Ovary (tissue), 7 donors: ENCODE measurements at regions not wholly inside any gene's neighbourhood (a gene's known extent, or its start where the extent isn't known, plus 50 kb on each side); places are given as distances from the start of the nearest gene placed in this dataset.

Experiments
- DNase-seq, 5 donors: peaks; one replicate each; pipeline ENCODE4 v3.0.0-alpha.2; 2019 to 2020
- H3K27ac ChIP-seq, 2 donors: fragments of 200-600 bp; one replicate each; pipeline versions ENCODE4 v1.5.1 to v1.8.0; 2019 to 2022
- H3K27me3 ChIP-seq: fragments of 200-600 bp; one replicate; pipeline ENCODE4 v1.8.0; 2022
- H3K36me3 ChIP-seq: fragments of 200-600 bp; sonication (generic); one replicate; pipeline ENCODE4 v1.5.1; 2019
- H3K4me1 ChIP-seq: one replicate; pipeline ENCODE4 v1.8.1; 2013; ENCODE audit warnings: mild to moderate bottlenecking, moderate library complexity; ENCODE audit not compliant: insufficient read depth
- H3K4me3 ChIP-seq: fragments of 200-600 bp; sonication (generic); one replicate; pipeline ENCODE4 v1.5.1; 2017
- H3K9me3 ChIP-seq, 2 donors: fragments of 200-600 bp in 1 of 2; sonication (generic) in 1 of 2; one replicate each; pipeline versions ENCODE4 v1.5.1 to v1.8.1; 2013 to 2019; ENCODE audit warnings: mild to moderate bottlenecking in 1 of 2, moderate library complexity in 1 of 2
- CTCF ChIP-seq, 3 donors: fragments of 450-650 bp in 2 of 3; fragments of 200-600 bp in 1 of 3; IDR thresholded peaks; one replicate each; pipeline versions ENCODE4 v1.5.1 to v1.8.0; 2016 to 2022; ENCODE audit warnings: antibody characterized with exemption in 3 of 3, mild to moderate bottlenecking in 1 of 3
- EP300 ChIP-seq: sonication (generic); formaldehyde crosslinking; IDR thresholded peaks from one replicate; pipeline ENCODE4 v1.6.1; 2017; ENCODE audit warnings: antibody characterized with exemption
- POLR2A ChIP-seq: fragments of 450-650 bp; IDR thresholded peaks from one replicate; pipeline ENCODE4 v1.6.1; 2017; ENCODE audit warnings: antibody characterized with exemption, mild to moderate bottlenecking, moderate library complexity
- WGBS, 3 donors: extraction: QIAGEN DNeasy Blood & Tissue Kit in 1 of 3; methylation state at CpG; one replicate each; pipeline versions ENCODE4 v1.1.5 to v1.1.7; 2013 to 2017; 5-methylcytosine and 5-hydroxymethylcytosine counted together
- intact Hi-C, 4 donors: fragments of 100-400 bp; cut with DNase I; formaldehyde crosslinking; loops; one replicate each; pipeline versions ENCODE4 v1.11.0 to v1.15.1; 2022 to 2023
- donor health status: DM: no; HTN: no; CAD: no; lungs with moderate emphysema.
- donor health status: DM: no; HTN: no; CAD: no.
- donor health status: Bipolar disorder and iron deficiency.
- donor health status: DM: no; HTN: no; CAD: no.
- donor health status: DM: yes; HTN: yes; CAD: no.

GRCh38 chr12:115030017-115030416 lies 346.0 kb upstream of the TBX3 start:
- no peak for TF ChIP-seq POLR2A
- no peak for TF ChIP-seq EP300
- TF ChIP-seq CTCF (IDR thresholded peaks at IDR 0.05), result no peak
- Histone ChIP-seq H3K9me3 (no peaks in the 10 kb centered on the region), H3K4me3 (no peak overlapping the region), H3K27ac (no peak overlapping the region), H3K36me3 (no peaks in the 10 kb centered on the region), H3K4me1 (no peaks in the 10 kb centered on the region), H3K27me3 (no peaks in the 10 kb centered on the region)
- 95 to 98% (median 96%) methylated on average over 3 of the region's 3 CpGs for WGBS, 3 donors
- no peak for DNase-seq
- intact Hi-C loops, result no loop called here

- no peak overlapping the region for H3K4me3 ChIP-seq
- no peak for TF ChIP-seq CTCF (IDR thresholded peaks at IDR 0.05)
- no peak for TF ChIP-seq POLR2A
- no peak for TF ChIP-seq EP300
- no peaks in the 10 kb centered on the region for H3K9me3 ChIP-seq
- 90 to 93% (median 92%) methylated on average over 3 of the region's 3 CpGs for WGBS, 3 donors
- intact Hi-C loops, result loop anchor here in 1 of 4 donors (10.0 kb wide), 1 partner anchor 320 kb away; no protein-coding TSS in a partner anchor
- peaks cover 7% of the 10 kb centered on the region for H3K4me1 ChIP-seq
- DNase-seq, result no peak
- no peaks in the 10 kb centered on the region for H3K36me3 ChIP-seq
- no peaks in the 10 kb centered on the region for H3K27me3 ChIP-seq
- H3K27ac ChIP-seq, result no peak overlapping the region
These were observed 340.6 kb upstream of the TBX3 start for GRCh38 chr12:115024531-115024930.

- Histone ChIP-seq H3K9me3 (no peaks in the 10 kb centered on the region), H3K4me3 (no peak overlapping the region), H3K27me3 (no peaks in the 10 kb centered on the region), H3K27ac (no peak overlapping the region), H3K4me1 (peaks cover 7% of the 10 kb centered on the region), H3K36me3 (no peaks in the 10 kb centered on the region)
- peak in 3 of 5 donors; percentile 16 to 51 (median 41) for DNase-seq
- intact Hi-C loops, result loop anchor here in 1 of 4 donors (10.0 kb wide), 1 partner anchor 319 kb away; no protein-coding TSS in a partner anchor
- 24 to 37% (median 26%) methylated on average over 4 of the region's 4 CpGs for WGBS, 3 donors
- TF ChIP-seq CTCF (IDR thresholded peaks at IDR 0.05) (no peak), EP300 (no peak), POLR2A (no peak)
These were observed 339.6 kb upstream of the TBX3 start for GRCh38 chr12:115023279-115024265.

GRCh38 chr12:115020091-115020490 lies 336.1 kb upstream of the TBX3 start:
- Histone ChIP-seq H3K36me3 (no peaks in the 10 kb centered on the region), H3K27ac (no peak overlapping the region), H3K4me3 (no peak overlapping the region), H3K4me1 (peaks cover 7% of the 10 kb centered on the region), H3K9me3 (no peaks in the 10 kb centered on the region), H3K27me3 (no peaks in the 10 kb centered on the region)
- DNase-seq, result no peak
- intact Hi-C loops, result loop anchor here in 1 of 4 donors (10.0 kb wide), 1 partner anchor 315 kb away; no protein-coding TSS in a partner anchor
- TF ChIP-seq POLR2A, result no peak
- no peak for TF ChIP-seq EP300
- no peak for TF ChIP-seq CTCF (IDR thresholded peaks at IDR 0.05)
